HepG2 (cell line): ENCODE measurements at regions not wholly inside any gene's neighbourhood (a gene's known extent, or its start where the extent isn't known, plus 50 kb on each side); places are given as distances from the start of the nearest gene placed in this dataset.

Experiments used
- ATAC-seq: fragments of 200-7000 bp; cut with Tn5 transposase; 3 replicates; pipeline ENCODE4 v1.9.1; 2020; ENCODE audit warnings: mild to moderate bottlenecking, moderate library complexity
- BruUV-seq: library from RNA; stranded (reverse); fragments of 400-500 nt; replicated peaks from 2 replicates; lab custom pipeline; 2021; lab: Mats Ljungman, UMichigan
- CTCF ChIA-PET: fragments of 300-600 bp; formaldehyde crosslinking; extraction: SDS; loops from one replicate; lab custom pipeline; 2021; ENCODE audit warnings: low total read pairs, inconsistent platforms, low intra/inter-chr PET ratio; lab: Yijun Ruan, JAX
- POLR2A ChIA-PET: fragments of 350-600 bp; sonication (Branson Sonifier 250); formaldehyde crosslinking; loops from one replicate; lab custom pipeline; 2020; ENCODE audit warnings: antibody characterized with exemption, inconsistent platforms; lab: Yijun Ruan, JAX
- DNase-seq: peaks from one replicate; pipeline ENCODE4 v3.0.0-alpha.2; 2015; ENCODE audit warnings: low spot score
- FAIRE-seq: peaks from 3 replicates; lab custom pipeline; 2011; peaks lifted over from hg19 to GRCh38; lab: Jason Lieb, UNC
- H2AFZ ChIP-seq: one replicate; pipeline ENCODE4 v1.6.1; 2011; ENCODE audit warnings: low read length, inconsistent platforms
- H3K27ac ChIP-seq: fragments of 300-600 bp; 3 replicates; pipeline ENCODE4 v1.8.0; 2011; ENCODE audit warnings: mixed run types, mild to moderate bottlenecking, mixed read lengths, low read length, inconsistent platforms; ENCODE audit not compliant: insufficient read depth; ENCODE audit errors: extremely low read length
- H3K27me3 ChIP-seq, 2 experiments: fragments of 200-600 bp in 1 of 2; 2 replicates in 1 of 2; 3 replicates in 1 of 2; pipeline versions ENCODE4 v1.6.0 to v1.8.0; 2011; ENCODE audit warnings: low read length in 2 of 2, mild to moderate bottlenecking in 2 of 2, moderate library complexity in 2 of 2, inconsistent platforms in 1 of 2; ENCODE audit not compliant: insufficient read depth in 2 of 2, control insufficient read depth in 1 of 2
- H3K36me3 ChIP-seq, 2 experiments: fragments of 200-600 bp in 1 of 2; replicated peaks in 1 of 2; 2 replicates in 1 of 2; 3 replicates in 1 of 2; pipeline versions ENCODE4 v1.5.1 to v1.8.0; 2011; ENCODE audit warnings: low read length in 2 of 2, inconsistent platforms in 1 of 2; ENCODE audit not compliant: insufficient read depth in 2 of 2, control insufficient read depth in 1 of 2
- H3K4me1 ChIP-seq: 2 replicates; pipeline ENCODE4 v1.5.1; 2012; ENCODE audit warnings: low read length, inconsistent platforms; ENCODE audit not compliant: insufficient read depth
- H3K4me2 ChIP-seq: 2 replicates; pipeline ENCODE4 v1.6.0; 2011; ENCODE audit warnings: low read depth, low read length, inconsistent platforms
- H3K4me3 ChIP-seq, 3 experiments: fragments of 200-600 bp in 1 of 3; sonication (generic), shearing (Covaris generic) in 1 of 3; replicated peaks in 1 of 3; 2 replicates each; pipeline ENCODE4 v1.5.1; 2011 to 2016; ENCODE audit warnings: low read length in 3 of 3, inconsistent platforms in 2 of 3, low read depth in 2 of 3, mild to moderate bottlenecking in 2 of 3, control low read depth in 1 of 3, mixed read lengths in 1 of 3; ENCODE audit not compliant: insufficient read depth in 1 of 3
- H3K79me2 ChIP-seq: one replicate; pipeline ENCODE4 v1.6.1; 2011; ENCODE audit warnings: low read length, inconsistent platforms; ENCODE audit not compliant: insufficient read depth
- H3K9ac ChIP-seq: 2 replicates; pipeline ENCODE4 v1.6.0; 2011; ENCODE audit warnings: mild to moderate bottlenecking, low read depth, low read length, inconsistent platforms; ENCODE audit not compliant: insufficient read depth
- H3K9me3 ChIP-seq: 2 replicates; pipeline ENCODE4 v1.5.1; 2012; ENCODE audit warnings: mild to moderate bottlenecking, low read length
- H4K20me1 ChIP-seq: 2 replicates; pipeline ENCODE4 v1.6.0; 2011; ENCODE audit warnings: inconsistent platforms, mild to moderate bottlenecking, low read length, moderate library complexity; ENCODE audit not compliant: insufficient read depth
- CENPT ChIP-seq: sonication (generic); formaldehyde crosslinking; IDR thresholded peaks from 2 replicates; pipeline ENCODE4 v1.8.0; 2022; ENCODE audit warnings: low read depth, mild to moderate bottlenecking, moderate library complexity, missing genetic modification reagents
- EED ChIP-seq: sonication (generic); formaldehyde crosslinking; IDR thresholded peaks from 2 replicates; pipeline ENCODE4 v1.5.0; 2020; ENCODE audit warnings: mild to moderate bottlenecking, missing genetic modification reagents
- GABPA ChIP-seq, 2 experiments: IDR thresholded peaks; 2 replicates each; pipeline ENCODE4 v1.6.1; 2011 to 2016; ENCODE audit warnings: low read depth in 2 of 2, low read length in 1 of 2, missing biosample characterization in 1 of 2, missing genetic modification characterization in 1 of 2
- HNRNPH1 ChIP-seq: fragments of 200-400 bp; formaldehyde crosslinking; optimal IDR thresholded peaks from 2 replicates; pipeline ENCODE3; 2017; ENCODE audit warnings: mild to moderate bottlenecking, low read depth, low read length
- HNRNPUL1 ChIP-seq: fragments of 200-400 bp; formaldehyde crosslinking; IDR thresholded peaks from 2 replicates; pipeline ENCODE4 v1.6.1; 2017; ENCODE audit warnings: low read depth, mild to moderate bottlenecking, low read length, moderate library complexity
- MED13 ChIP-seq: sonication (generic); formaldehyde crosslinking; IDR thresholded peaks from 2 replicates; pipeline ENCODE4 v1.5.0; 2020; ENCODE audit warnings: missing genetic modification reagents
- NCOA1 ChIP-seq: sonication (generic); formaldehyde crosslinking; IDR thresholded peaks from 2 replicates; pipeline ENCODE4 v1.9.0; 2021; ENCODE audit warnings: missing genetic modification reagents
- RAD51 ChIP-seq: fragments of 450-650 bp; IDR thresholded peaks from 2 replicates; pipeline ENCODE4 v1.6.1; 2016; ENCODE audit warnings: borderline replicate concordance
- RBM22 ChIP-seq: fragments of 200-400 bp; formaldehyde crosslinking; optimal IDR thresholded peaks from 2 replicates; pipeline ENCODE3; 2017; ENCODE audit warnings: mild to moderate bottlenecking, low read length, moderate library complexity
- SOX6 ChIP-seq, 2 experiments: fragments of 450-650 bp in 1 of 2; sonication (generic) in 1 of 2; formaldehyde crosslinking in 1 of 2; IDR thresholded peaks; 2 replicates each; pipeline versions ENCODE4 v1.4.0 to v1.6.1; 2017 to 2020; ENCODE audit warnings: antibody characterized with exemption in 1 of 2, mild to moderate bottlenecking in 1 of 2, missing genetic modification reagents in 1 of 2
- SRF ChIP-seq: IDR thresholded peaks from 2 replicates; pipeline ENCODE4 v1.6.1; 2011; ENCODE audit warnings: mild to moderate bottlenecking, low read depth, low read length, moderate library complexity
- ZFYVE20 ChIP-seq: sonication (generic); formaldehyde crosslinking; IDR thresholded peaks from 2 replicates; pipeline ENCODE4 v1.8.0; 2023; ENCODE audit warnings: low read depth, mild to moderate bottlenecking, moderate library complexity, missing genetic modification reagents, borderline replicate concordance
- ZNF224 ChIP-seq: sonication (generic); formaldehyde crosslinking; IDR thresholded peaks from 2 replicates; pipeline ENCODE4 v1.5.0; 2020; ENCODE audit warnings: mild to moderate bottlenecking, missing genetic modification reagents
- ZNF431 ChIP-seq: sonication (generic); formaldehyde crosslinking; IDR thresholded peaks from 2 replicates; pipeline ENCODE4 v1.9.0; 2022; ENCODE audit warnings: missing genetic modification reagents, low read depth, mild to moderate bottlenecking, borderline replicate concordance
- ZNF44 ChIP-seq: sonication (generic); formaldehyde crosslinking; IDR thresholded peaks from 2 replicates; pipeline ENCODE4 v1.5.1; 2020; ENCODE audit warnings: mild to moderate bottlenecking, missing genetic modification reagents
- ZNF496 ChIP-seq: sonication (generic); formaldehyde crosslinking; IDR thresholded peaks from 2 replicates; pipeline ENCODE4 v1.8.1; 2023; ENCODE audit warnings: mild to moderate bottlenecking, moderate library complexity, missing genetic modification reagents; ENCODE audit not compliant: insufficient replicate concordance
- ZNF557 ChIP-seq: sonication (generic); formaldehyde crosslinking; IDR thresholded peaks from 2 replicates; pipeline ENCODE4 v1.4.0; 2020; ENCODE audit warnings: missing genetic modification reagents
- ZNF562 ChIP-seq: sonication (generic); formaldehyde crosslinking; IDR thresholded peaks from 2 replicates; pipeline ENCODE4 v1.8.0; 2022; ENCODE audit warnings: missing genetic modification reagents, borderline replicate concordance
- ZNF709 ChIP-seq: sonication (generic); formaldehyde crosslinking; IDR thresholded peaks from 2 replicates; pipeline ENCODE4 v1.5.0; 2020; ENCODE audit warnings: mild to moderate bottlenecking, missing genetic modification reagents
- ZNF788 ChIP-seq: sonication (generic); formaldehyde crosslinking; IDR thresholded peaks from 2 replicates; pipeline ENCODE4 v1.5.0; 2020; ENCODE audit warnings: mild to moderate bottlenecking, missing genetic modification reagents, borderline replicate concordance
- ZNF891 ChIP-seq: sonication (generic); formaldehyde crosslinking; IDR thresholded peaks from 2 replicates; pipeline ENCODE4 v1.5.0; 2020; ENCODE audit warnings: mild to moderate bottlenecking, missing genetic modification reagents
- WGBS: methylation state at CpG from one replicate; pipeline ENCODE4 v1.1.6; 2017; ENCODE audit warnings: low lambda C conversion rate; 5-methylcytosine and 5-hydroxymethylcytosine counted together
- in situ Hi-C: cut with HindIII; loops from 2 replicates; pipeline ENCODE4 v1.10.0; 2017; ENCODE audit warnings: low pct_unique_long_range_greater_than_20kb; ENCODE audit not compliant: extremely low pct_ligation_motif_present
- intact Hi-C: fragments of 100-400 bp; cut with micrococcal nuclease; formaldehyde crosslinking; loops from one replicate; pipeline ENCODE4 v1.10.0; 2022; ENCODE audit not compliant: unreplicated experiment
- TF ChIP-seq, protein P1 (sequence below): sonication (generic); formaldehyde crosslinking; IDR thresholded peaks from 2 replicates; pipeline ENCODE4 v1.8.1; 2023; ENCODE audit warnings: missing genetic modification reagents, mild to moderate bottlenecking, borderline replicate concordance
- TF ChIP-seq, protein P2 (sequence below): sonication (generic); formaldehyde crosslinking; IDR thresholded peaks from 2 replicates; pipeline ENCODE4 v1.4.0; 2020; ENCODE audit warnings: missing genetic modification reagents, low read depth, mild to moderate bottlenecking, borderline replicate concordance
- TF ChIP-seq, protein P3 (sequence below): sonication (generic); formaldehyde crosslinking; IDR thresholded peaks from 2 replicates; pipeline ENCODE4 v1.5.0; 2020; ENCODE audit warnings: mild to moderate bottlenecking, missing genetic modification reagents

DNA sequence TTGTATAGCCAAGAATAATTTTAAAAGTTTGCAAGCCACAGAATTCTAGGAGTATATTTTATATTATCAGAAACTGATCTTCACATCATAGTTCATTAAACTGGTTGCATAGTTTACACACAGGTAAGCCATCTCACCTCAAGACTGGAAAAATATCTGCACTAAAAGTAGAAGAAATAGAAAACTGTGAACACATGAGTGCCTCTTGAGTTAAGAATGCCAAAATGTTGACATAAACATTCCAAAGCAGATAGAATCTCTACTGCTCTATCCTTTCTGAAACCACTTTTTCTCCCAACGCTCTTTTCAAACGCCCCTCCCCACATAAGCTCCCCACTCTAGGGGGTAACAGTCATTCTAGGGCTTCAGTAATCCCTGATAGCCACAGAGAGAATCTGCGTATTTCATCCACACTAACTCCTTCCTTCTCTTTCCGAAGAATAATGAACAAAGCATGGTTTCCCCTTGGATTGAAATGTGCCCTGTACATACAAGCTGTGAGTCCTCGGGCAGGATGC is 201.5 kb downstream of the IRS2 start:
- no peak for FAIRE-seq
- H3K9ac ChIP-seq, result no peak overlapping the region

DNA sequence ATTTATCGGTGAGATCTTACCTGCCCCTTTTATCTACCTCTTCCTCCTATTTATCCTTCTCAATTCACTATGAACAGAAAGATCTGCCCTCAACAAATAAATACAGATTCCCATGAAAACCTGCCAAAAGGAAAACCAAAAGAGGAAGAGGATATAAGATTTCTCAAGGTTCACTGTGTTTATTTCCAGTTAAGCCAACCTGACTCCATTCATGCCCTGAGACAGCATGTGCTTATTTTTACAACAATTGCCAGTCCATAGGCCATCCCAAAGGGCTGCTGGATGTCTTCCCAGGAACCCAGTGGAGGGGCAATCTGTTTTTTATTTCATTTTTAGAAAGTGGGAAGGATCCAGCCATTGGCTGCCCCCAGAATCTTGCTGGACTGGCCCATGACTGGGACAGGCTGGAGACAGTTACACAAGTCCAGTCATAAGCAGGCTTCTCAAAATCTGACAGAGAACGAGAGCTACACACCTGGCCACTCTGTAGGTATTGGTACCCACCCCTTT is 209.1 kb downstream of the IRS2 start:
- intact Hi-C loops (no loop called here), in situ Hi-C loops (no loop called here)
- FAIRE-seq, result no peak
- no peaks in the 10 kb centered on the region for H4K20me1 ChIP-seq
- CTCF ChIA-PET, result no interaction called here
- no peaks in the 10 kb centered on the region for H3K27me3 ChIP-seq
- BruUV-seq, result no TSS peak
- peaks cover 10% of the 10 kb centered on the region; the same call in 1 of the 2 replicates for H3K4me1 ChIP-seq
- TF ChIP-seq, protein P1, sequence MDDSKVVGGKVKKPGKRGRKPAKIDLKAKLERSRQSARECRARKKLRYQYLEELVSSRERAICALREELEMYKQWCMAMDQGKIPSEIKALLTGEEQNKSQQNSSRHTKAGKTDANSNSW, result no peak
- TF ChIP-seq ZNF224 (no peak), SOX6 (IDR thresholded peaks at IDR 0.05) (no peak), SOX6 (CRISPR knock-in tag; IDR thresholded peaks at IDR 0.05) (no peak), RAD51 (no peak), HNRNPUL1 (no peak), SRF (no peak), GABPA (IDR thresholded peaks at IDR 0.05; ENCODE audit: low read depth, low read length) (no peak), GABPA (CRISPR knock-in tag; IDR thresholded peaks at IDR 0.05; ENCODE audit: low read depth) (no peak), ZNF562 (CRISPR knock-in tag) (no peak)
- TF ChIP-seq, protein P2, sequence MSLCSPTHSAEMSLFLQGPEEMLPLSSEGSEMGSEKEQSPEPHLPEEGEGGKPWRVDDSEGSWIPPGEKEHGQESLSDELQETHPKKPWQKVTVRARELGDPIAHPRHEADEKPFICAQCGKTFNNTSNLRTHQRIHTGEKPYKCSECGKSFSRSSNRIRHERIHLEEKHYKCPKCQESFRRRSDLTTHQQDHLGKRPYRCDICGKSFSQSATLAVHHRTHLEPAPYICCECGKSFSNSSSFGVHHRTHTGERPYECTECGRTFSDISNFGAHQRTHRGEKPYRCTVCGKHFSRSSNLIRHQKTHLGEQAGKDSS (CRISPR knock-in tag), result no peak
- TF ChIP-seq, all 625 proteins: peak for 0
- WGBS, result 61% methylated on average over 2 of the region's 2 CpGs
- no peaks in the 10 kb centered on the region for H3K79me2 ChIP-seq
- DNase-seq (no peak), ATAC-seq (no peak)
- H2AFZ ChIP-seq, result no peak overlapping the region
- no peaks in the 10 kb centered on the region for H3K9me3 ChIP-seq
- H3K27ac ChIP-seq, result no peak overlapping the region
- no peak overlapping the region for H3K4me3 ChIP-seq
- H3K9ac ChIP-seq, result no peak overlapping the region
- POLR2A ChIA-PET, result no interaction called here
- H3K36me3 ChIP-seq, result no peaks in the 10 kb centered on the region
- no peak overlapping the region for H3K4me2 ChIP-seq

More for the DNA sequence above, 201.5 kb downstream of the IRS2 start:
- Histone ChIP-seq H2AFZ (no peak overlapping the region), H3K79me2 (no peaks in the 10 kb centered on the region), H3K4me2 (no peak overlapping the region), H3K27me3 (no peaks in the 10 kb centered on the region), H4K20me1 (no peaks in the 10 kb centered on the region), H3K9me3 (peaks cover 8% of the 10 kb centered on the region; the same call in 1 of the 2 replicates), H3K4me1 (peaks cover 27% of the 10 kb centered on the region), H3K36me3 (no peaks in the 10 kb centered on the region), H3K4me3 (no peak overlapping the region), H3K27ac (no peak overlapping the region)
- ChIA-PET CTCF (no interaction called here), POLR2A (no interaction called here)
- 34% methylated on average over 5 of the region's 5 CpGs for WGBS
- in situ Hi-C loops (no loop called here), intact Hi-C loops (no loop called here)
- no TSS peak for BruUV-seq
- TF ChIP-seq MED13 (no peak), EED (CRISPR knock-in tag) (no peak), ZNF891 (CRISPR knock-in tag) (no peak), ZFYVE20 (CRISPR knock-in tag) (no peak), ZNF431 (no peak), NCOA1 (CRISPR knock-in tag) (no peak), ZNF788 (CRISPR knock-in tag) (no peak), ZNF496 (no peak), ZNF44 (CRISPR knock-in tag) (no peak), RBM22 (no peak), CENPT (CRISPR knock-in tag) (no peak), ZNF709 (no peak), HNRNPH1 (no peak), ZNF557 (CRISPR knock-in tag) (no peak)
- TF ChIP-seq, protein P3, sequence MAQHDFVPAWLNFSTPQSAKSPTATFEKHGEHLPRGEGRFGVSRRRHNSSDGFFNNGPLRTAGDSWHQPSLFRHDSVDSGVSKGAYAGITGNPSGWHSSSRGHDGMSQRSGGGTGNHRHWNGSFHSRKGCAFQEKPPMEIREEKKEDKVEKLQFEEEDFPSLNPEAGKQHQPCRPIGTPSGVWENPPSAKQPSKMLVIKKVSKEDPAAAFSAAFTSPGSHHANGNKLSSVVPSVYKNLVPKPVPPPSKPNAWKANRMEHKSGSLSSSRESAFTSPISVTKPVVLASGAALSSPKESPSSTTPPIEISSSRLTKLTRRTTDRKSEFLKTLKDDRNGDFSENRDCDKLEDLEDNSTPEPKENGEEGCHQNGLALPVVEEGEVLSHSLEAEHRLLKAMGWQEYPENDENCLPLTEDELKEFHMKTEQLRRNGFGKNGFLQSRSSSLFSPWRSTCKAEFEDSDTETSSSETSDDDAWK (CRISPR knock-in tag), result no peak
- no peak for DNase-seq
- no peak for ATAC-seq
